Umbilical cord (tissue), 1 donor: ENCODE measurements at regions not wholly inside any gene's neighbourhood (a gene's known extent, or its start where the extent isn't known, plus 50 kb on each side); places are given as distances from the start of the nearest gene placed in this dataset.
A peak's percentile ranks its signal among the peaks of the same experiment; 100 is the strongest.
"Not testable (repeated sequence)": the region's sequence is repeated elsewhere in the genome, so short reads cannot be mapped to it uniquely, and the experiment has no call there.

Experiments used
- DNase-seq: peaks from one replicate; pipeline ENCODE4 v3.0.0-alpha.2; 2015; ENCODE audit warnings: low spot score

DNA sequence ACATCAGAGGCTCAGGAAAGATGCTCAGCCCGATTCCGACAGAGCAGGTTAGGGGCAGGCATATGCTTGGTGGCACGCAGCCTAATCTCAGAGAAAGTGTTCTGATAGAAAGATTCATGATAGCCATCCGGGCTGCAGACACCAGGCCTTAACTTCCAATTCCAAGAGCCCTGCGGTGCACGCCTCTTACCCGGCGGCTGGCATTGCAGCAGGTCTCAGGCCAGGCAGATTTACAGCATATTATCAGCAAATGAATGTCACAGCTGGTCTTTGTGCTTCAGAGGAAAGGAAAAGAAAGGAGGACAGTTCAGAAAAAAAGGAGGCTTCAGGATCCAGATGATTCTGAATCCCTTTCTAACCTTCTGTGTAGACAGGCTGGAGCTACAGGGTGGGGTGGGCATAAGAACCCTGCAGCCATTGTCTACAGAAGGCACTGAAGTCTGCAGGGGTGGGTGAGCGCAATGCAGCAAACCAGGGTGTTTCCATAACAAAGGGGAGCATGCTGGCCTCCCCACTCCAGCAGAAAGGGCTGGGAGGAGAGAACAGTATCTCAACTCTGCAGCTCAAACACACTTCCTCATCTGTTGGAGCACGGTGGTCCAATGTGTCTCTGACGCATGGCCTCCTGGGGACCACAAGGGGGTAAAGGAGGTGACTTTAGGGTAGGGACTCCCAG lies 277.4 kb upstream of the XYLT1 start:
- DNase-seq, result no peak

DNA sequence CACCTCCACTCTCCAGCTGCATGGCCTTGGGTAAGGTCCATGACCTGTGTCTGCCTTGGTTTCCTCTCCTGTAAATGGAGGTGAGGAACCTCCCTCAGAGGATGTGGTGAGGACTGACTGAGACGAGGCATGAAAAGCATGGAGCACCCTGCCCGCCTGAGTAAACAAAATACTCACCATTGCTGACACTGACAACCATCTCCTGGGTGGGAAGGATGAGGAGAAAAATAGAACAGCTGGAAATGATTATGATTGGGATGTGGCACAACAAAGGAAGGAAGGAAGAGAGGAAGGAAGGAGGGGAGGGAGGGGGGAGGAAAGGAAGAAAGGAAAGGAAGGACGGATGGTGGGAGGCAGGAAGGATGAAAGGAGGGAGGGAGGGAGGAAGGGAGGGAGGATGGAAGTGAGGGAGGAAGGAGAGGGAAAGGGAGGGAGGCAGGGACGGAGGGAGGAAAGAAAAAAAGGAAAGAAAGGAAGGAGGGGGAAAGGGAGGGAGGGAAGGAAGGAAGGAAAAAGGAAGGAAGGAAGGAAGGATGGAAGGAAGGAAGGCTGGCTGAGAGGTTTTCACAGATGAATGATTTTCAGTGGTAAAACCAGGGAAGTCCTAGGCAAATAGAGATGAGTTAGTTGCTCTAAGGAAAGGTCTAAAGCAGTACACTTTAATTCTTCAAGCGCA lies 276.5 kb upstream of the XYLT1 start:
- DNase-seq, result no peak

DNA sequence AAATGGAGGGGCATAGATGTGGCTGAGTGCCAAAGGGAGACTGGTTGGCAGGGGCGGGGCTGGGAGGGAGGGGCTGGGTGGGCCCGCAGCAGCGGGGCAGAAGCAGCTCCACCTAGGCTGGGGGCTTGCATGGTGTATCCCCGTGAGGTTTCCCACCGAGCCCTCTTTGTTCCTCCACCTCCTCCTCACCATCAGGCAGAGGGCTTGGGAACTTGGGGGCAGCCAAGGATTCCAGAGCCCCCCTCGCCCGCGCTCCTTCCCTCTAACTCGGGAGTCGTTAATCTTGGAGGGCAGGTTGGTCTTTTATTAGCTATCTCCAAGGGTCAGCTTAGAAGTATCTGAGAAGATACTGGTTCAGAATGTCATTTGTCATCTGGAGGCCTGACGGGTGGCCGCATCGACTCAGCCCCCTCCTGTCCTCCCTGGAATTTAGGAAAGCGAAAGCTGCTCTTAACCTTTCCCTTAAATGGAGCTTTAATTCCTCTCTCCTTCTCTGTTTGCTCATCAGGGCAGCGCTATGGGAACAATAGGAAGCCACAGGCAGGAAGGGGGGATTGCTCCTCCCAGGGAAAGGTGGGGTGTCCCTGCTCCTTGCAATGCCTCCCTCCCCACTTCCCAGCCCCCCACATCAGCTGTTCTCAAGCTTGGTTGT lies 274.3 kb upstream of the XYLT1 start:
- peak; percentile 9 for DNase-seq

DNA sequence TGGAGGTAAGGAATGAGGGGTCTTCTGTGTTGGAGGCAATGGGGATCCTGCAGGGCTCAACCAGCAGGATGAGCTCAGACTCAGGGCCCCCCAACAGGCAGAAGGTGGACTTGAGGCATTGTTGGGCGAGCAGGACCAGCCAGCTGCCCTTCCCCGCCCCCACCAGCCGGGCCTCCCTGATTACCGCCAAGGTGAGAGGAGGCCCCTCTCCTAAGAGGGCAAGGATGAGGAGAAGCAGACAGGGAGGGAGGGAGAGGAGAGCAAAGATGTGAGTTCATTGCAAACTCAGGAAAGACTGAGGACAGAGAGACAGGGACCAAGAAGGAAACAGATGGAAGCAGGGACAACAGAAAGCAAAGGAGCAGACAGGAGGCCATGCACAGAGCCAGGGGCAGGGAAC lies 272.8 kb upstream of the XYLT1 start:
- DNase-seq, result no peak

DNA sequence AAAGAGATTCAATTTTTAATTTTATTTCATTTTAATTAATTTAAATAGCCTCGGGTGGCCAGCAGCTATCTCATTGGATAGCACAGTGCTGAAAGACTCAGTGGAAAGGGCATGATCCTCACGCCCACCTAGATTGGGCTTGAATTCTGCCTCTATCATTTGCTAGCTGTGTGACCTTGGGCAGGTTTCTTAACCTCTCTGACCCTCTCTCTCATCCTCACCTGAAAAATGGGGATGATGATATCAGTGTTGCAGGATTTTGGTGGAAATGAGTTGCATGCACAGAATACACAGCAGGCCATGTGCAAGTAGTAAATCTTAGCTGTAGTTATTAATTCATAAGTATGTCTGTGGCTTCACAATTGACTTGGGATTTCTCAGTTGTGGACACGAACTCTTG lies 272.4 kb upstream of the XYLT1 start:
- no peak for DNase-seq

DNA sequence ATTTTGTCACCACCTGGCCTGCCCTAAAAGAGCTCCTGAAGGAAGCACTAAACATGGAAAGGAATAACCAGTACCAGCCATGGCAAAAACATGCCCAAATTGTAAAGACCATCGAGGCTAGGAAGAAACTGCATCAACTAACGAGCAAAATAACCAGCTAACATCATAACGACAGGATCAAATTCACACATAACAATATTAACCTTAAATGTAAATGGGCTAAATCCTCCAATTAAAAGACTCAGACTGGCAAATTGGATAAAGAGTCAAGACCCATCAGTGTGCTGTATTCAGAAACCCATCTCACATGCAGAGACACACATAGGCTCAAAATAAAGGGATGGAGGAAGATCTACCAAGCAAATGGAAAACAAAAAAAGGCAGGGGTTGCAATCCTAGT lies 264.3 kb upstream of the XYLT1 start:
- DNase-seq, result not testable (repeated sequence)

DNA sequence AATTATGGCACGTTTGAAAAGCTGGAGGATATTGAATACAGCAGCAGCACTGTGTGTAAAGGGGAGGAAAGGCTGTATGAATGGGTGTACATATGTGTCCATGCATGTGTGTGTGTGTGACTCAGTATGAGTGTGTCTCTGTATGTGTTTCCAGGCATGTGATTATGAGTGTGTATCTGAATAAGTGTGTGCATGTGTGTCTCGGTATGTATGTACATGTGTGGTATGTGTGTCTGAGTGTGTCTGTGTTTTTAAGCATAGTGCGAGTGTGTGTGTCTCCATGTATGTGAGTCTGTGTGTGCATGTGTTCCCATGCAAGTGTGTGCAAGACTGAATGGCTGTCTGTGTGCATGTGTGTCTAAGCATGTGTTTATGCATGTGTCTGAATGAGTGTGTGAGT lies 259.1 kb upstream of the XYLT1 start:
- DNase-seq, result no peak

DNA sequence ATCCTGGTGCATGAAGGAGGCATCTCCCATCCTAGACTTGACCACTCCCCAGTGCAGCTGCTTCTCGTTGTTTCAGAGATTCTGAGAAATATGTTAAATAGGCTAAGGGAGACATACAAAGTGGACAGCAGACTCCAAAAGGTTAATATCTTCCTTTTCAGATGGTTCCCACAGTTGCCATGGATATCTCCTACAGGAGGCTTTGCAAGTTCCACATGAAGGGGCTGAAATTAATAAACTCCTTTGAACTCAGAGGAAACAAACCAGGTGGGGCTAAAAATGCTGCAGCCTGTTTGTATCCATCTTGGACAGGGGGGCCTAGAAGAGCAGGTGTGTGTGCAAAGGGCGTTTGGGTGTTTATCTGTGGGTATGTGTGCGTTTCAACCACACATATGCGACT lies 257.4 kb upstream of the XYLT1 start:
- DNase-seq, result no peak

DNA sequence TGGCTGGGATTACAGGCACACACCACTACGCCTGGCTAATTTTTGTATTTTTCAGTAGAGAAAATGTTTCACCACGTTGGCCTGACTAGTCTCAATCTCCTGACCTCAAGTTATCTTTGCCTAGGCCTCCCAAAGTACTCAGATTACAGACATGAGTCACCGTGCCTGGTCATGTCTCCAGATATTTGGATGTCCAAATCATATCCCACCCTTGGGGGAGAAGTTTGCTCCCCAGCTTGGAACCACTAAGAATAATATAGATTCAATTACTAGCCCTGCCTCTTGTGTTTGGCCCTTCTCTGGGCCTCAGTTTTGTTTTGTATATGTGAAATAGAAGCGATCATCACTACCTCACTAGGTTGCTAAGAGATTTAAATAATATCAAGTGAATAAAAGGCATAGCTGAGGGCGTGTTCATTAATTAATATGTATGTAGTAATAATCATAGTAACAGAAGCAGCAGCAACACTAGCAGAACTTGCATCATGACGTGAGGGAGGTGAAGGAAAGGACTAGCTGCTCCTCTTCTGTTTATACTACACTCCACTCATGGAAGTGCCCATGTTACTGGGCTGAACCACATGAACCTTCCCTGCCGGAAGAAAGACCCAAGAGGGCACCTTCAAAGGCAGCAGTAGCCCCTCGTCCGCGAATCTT lies 253.6 kb upstream of the XYLT1 start:
- DNase-seq, result no peak

DNA sequence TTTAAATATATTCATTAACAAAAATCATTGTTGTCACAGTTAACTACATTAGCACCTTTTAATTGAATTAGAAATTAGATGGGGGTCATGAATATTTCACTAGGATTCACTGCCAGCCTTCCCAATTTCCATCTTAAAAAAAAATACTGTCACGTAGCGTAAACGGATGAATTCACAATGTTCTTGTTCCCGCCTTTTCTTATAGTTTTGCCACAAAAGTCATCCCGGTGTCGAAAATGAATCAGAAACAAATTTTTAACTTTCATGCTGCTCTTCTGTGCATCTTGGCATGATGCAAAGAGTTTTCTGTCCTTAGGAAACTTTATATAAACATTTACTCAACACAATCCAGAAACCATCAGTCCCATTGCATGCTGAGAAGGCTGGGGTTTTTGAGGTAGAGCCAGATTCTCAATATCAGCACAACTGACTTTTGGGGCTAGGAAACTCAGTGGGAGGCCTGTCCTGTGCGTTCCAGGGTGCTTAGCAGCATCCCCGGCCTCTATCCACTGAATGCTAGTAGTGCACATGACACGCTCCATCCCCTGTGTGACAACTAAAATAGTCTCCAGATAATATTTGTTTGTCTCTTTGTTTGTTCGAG lies 252.9 kb upstream of the XYLT1 start:
- DNase-seq, result no peak

DNA sequence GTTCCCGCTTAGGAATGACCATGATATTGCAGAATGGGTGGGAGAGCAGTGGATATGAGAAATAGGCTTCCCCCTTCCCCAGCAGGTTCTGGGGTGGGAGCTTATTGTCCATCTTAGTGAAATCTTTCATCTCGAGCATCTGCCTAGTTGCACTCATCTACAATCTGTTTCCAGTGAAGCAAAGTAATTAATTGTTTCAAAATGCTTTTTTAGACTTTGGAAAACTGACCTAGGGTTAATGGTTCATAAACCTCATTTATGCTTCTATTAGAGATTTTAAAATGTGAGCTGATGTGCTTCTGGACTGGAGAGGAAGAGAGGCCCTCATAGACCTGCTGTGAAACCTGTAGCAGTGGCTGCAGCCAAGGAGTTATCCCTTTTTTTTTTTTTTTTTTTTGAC lies 247.7 kb upstream of the XYLT1 start:
- no peak for DNase-seq

DNA sequence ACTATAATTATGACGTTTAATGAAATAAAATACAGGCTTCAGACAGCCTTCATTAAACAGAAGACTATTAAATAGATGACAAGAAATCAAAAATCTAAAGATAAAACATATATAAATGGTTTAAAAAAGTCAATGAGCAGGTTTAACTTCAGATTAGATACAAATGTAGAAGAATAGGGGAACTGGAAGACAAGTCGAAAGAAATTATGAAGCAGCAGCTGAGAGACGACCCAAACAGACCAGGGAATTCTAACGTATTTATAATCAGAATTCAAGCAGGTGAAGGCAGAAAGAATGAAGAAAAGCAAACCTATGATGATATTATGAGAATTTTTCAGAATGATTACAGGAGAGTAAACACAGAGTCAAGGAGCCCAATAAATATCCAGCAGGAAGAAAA lies 235.1 kb upstream of the XYLT1 start:
- no peak for DNase-seq

DNA sequence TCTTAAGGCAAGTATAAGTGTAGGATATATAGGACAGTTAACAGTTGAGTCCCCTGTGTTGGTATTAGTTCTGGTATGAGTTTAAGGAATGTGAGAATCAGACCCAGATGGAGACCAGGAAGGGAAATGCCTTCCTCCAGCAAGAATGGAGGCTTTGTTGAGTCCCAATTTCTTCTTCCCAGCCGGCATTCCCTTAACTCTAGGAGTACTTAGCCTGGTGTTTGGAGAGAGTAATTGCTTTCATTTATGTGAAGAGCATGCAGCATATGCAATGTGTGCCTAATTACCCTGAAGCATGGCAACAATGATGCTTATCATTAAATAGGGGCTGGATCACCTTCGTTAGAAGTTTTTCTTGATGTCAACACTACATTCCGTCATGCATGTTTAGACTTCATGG lies 225.9 kb upstream of the XYLT1 start:
- DNase-seq, result no peak

DNA sequence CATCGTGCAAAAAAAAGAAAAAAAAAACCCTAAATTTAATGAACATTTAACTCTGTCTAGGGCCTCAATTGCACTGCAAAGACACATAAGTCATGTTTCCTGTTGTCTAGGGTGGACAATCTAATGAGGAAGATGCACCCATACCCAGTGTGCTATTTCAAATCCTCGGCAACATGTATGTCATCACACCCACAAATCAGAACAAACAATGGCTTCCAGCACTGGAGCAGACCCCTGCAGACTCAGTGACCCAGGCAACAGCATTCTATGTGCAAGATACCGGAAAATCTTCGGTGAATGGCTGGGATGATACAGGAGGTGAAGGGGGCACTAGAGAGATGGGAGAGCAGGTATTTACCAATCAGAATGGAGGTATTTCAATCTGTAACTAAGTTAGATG lies 221.7 kb upstream of the XYLT1 start:
- DNase-seq, result no peak

DNA sequence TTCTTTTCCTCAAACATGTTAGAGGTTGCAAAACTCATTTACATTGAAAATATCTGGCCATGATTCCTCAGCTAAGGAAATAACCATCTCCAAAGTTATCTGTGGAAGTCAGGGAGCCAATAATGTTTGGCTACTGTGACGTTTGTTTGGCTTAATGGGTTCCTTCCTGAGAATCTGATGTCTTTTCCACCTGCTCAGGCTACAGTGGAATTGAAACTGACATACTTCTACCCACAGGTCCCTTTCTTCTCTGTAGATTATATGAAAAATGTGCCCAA lies 221.1 kb upstream of the XYLT1 start:
- no peak for DNase-seq

DNA sequence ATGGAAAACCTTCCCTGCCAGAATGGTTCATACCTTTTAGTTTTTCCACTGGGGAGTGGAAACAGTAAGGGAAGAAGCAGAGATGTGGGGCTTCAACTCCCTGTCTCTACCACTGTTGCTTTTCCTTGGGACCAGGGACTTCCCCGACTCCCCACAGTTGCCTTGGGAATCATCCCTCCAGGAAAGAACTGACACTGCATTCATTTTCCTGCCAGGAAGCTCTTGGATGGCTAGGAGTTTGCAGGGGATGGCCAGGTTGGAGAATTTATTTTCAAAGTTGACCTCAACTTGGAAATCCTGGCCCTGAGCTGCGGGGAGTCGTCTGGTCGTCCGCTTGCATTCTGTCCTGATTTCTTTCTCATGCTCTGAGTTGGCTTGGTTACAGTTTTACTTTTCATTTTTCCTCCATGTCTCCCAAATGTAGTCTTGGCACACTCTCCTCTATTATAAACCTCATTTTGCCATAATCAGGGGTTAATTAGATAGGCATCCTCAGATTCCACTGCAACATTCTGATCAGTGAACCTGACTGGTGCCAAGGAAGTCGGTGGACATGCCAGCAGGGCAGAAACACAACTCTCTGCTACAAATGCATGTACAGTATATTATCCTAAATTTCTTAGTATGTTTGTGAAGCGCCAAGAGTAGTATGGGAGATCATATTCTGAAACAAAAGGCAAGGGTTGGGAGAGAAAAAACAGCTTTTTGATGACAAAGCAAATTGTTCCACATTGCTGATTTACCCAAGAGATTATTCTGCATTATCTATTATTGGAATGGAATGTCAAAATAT lies 220.5 kb upstream of the XYLT1 start:
- DNase-seq, result no peak

DNA sequence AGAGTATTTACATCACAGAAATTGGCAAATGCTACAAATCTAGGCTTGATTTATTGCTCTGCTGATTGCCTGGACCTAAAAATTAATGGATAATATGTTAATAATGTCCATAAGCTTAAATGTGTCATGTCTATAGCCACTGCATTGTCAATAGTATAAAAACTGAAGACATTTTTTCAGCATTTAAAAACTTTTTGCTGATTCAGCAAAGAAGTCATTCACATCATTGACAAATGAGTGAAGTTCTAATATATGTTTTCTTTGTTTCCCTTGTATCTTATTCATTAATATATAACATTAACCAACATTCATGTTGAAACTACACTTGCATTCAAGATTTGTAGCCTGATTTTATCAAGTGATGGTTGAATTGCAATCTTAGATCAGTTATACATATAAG lies 214.7 kb upstream of the XYLT1 start:
- no peak for DNase-seq

DNA sequence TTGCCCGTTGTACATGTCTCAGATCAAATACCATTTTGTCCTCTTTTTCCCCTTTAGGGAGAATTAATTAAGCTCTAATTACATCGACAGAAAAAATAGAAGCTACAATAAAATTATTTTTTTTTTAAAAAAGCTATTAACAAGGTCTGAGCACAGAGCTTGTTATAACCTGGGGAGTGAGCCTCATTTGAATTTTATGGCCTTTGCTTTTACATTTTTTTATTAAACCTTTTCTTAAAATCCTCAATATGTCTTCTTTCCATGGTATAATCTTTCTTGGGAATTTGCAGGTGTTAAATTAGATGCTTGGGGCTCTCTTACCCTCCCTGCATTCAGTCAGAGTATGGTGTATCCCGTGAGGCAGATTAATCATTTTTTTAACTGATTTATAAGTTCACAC lies 212.5 kb upstream of the XYLT1 start:
- no peak for DNase-seq

DNA sequence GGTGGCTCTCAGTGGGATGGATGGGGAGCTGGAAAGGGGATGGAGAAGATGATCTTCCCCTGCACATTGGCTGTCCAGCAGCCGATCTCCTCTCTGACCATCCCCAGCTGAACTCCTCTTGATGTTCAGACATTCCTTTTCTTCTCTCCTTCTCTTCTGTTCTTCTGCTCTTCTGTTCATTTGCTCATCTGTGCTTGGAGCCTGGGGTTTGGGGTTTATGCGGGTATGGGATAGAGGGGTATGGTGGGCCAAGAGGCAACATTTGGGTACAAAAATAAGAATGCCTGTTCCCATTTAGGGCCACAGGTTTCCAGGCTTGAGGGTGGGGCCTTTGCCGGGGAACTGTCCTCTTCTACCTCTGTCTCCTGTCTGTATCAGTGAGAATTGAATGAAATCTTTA lies 205.4 kb upstream of the XYLT1 start:
- DNase-seq, result no peak

DNA sequence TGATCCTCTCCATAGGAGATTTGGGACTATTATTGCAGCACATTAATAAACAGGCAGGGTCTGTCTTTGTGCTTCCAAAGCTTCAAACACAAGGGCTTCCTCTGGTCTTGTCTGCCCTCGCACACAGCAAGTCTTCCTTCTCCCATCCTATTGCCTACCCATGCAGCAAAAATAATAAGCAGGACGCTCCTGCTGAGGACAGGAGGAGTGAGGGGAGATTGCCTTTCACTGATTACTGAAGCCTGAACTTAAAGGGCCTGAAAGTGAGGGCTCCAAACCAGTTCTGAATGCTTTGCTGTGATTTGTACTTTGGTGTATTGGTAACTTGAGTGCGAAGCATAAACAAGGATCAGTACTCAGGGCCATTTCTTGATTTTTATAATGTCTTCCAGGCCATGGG lies 197.6 kb upstream of the XYLT1 start:
- DNase-seq, result peak; percentile 40

DNA sequence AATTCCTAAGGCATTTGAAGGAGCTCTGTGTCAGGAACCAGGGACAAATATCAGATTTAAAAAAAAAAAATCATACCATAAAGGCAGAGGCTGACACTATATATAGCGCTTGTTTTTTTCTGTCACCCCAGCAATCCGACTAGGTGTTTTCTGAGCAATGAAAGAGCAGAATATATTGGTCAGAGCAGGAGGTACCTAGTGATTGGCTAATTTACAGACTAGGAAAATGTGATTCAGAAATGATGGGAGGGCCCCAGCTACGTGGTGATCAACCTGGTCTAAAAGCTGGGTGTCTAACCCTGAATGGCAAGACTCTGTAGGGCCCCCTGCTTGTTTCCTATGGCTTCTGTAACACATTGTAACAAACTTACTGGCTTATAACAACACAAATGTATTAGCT lies 195.5 kb upstream of the XYLT1 start:
- no peak for DNase-seq

DNA sequence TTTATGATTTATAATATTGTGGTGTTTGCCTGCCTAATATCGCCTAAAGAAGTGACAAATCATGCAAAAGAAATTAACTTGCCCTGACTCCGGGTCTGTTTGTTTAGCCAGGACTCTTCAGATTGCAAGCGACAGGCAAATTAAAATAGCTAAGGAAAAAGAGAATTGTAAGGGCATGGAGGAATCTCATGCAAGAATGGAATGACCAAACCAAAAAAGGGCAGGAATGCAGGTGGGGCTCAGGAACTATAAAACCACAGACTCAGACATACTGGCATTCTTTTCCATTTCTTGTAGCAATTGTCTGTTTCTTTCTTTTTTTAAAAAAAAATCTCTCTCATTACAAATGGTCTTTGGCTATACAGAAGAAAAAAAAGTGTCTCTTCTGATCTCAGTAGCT lies 188.1 kb upstream of the XYLT1 start:
- no peak for DNase-seq
